ENCODE measurements at regions not wholly inside any gene's neighbourhood (a gene's known extent, or its start where the extent isn't known, plus 50 kb on each side); places are given as distances from the start of the nearest gene placed in this dataset.
"Not testable (repeated sequence)": the region's sequence is repeated elsewhere in the genome, so short reads cannot be mapped to it uniquely, and the experiment has no call there.

GRCh38 chr18:70643812-70644211 lies 355.0 kb downstream of the SOCS6 start:
- no peak for DNase-seq
- ATAC-seq = no peak
- intact Hi-C loops (cut with DNase I, micrococcal nuclease) = no loop called here

DNA sequence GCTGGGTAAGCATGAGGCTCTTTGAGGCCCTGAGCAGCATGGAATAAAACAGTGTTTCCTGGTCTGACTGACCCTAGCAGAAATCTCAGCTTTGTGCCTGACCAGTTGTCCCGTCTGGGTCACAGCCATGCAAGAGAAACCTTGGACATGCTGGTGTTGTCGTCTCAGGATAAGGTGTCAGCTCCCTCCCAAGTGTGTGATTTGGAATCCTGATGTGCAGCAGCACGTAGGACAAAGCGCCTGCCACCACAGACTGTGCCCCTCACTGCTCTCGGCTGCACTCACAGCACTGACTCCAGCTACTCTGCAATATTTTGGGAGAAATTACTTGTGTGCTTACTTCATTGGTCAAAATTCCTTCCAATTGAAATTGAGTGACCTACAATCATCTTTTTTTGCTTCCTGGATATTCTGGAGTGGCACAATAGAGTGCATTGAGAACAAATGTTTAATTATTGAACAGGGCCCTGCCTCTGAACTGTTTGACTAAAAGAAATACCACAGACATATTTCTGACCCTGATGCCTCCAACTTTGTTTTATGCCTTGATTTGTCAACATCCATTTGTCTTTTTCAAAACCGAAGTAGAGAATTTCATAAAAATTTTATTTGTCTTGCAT lies 352.4 kb downstream of the SOCS6 start:
- ATAC-seq (no peak), DNase-seq (no peak)
- intact Hi-C loops (cut with DNase I, micrococcal nuclease) = no loop called here

GRCh38 chr18:70640336-70640887 lies 351.6 kb downstream of the SOCS6 start:
- intact Hi-C loops (cut with DNase I, micrococcal nuclease) = no loop called here
- ATAC-seq (no peak), DNase-seq (no peak)

DNA sequence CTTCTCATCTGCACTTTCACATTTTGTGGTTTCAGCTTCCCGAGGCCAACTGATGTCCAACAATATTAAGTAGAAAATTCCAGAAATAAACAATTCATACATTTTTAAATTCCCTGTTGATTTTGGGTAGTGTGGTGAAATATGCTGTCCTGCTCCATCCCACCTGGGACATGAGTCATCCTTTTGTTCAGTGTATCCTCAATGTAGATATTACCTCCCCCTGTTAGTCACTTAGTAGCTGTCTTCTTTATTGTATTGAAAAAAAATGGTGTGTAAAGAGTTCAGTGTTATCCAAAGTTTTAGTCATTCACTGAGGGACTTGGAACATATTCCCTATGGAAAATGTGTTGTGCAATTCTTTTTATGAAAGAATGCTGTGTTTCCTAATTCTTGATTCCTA lies 348.1 kb downstream of the SOCS6 start:
- ATAC-seq (no peak), DNase-seq (no peak)
- intact Hi-C loops (cut with DNase I, micrococcal nuclease) = no loop called here

DNA sequence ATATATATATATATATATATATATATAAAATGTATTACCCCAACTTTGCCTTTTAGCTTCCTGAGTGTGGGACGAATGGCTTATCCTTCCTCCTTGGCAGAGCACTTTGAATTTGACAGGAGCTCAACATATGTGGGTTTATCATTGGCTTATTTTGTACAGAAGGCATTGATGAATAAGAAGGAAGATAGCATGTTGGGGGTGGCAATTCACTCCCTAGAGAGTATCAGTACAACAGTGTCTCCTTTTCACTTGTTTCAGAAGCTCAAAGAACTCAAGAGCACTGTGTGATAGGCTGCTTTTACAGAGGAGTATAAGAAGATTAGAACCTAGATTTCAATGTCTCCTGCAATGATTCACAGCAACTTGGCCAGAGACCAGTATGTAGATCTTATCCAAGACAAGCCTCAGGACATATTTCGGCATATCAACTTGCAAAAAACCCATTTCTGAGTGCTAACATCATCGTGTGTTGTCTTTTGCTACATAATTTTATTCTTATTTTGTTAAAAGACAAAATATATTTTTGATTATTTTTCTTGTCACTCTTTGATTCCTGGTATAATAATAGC lies 345.8 kb downstream of the SOCS6 start:
- intact Hi-C loops (cut with DNase I, micrococcal nuclease) = no loop called here
- DNase-seq (no peak), ATAC-seq (no peak)

DNA sequence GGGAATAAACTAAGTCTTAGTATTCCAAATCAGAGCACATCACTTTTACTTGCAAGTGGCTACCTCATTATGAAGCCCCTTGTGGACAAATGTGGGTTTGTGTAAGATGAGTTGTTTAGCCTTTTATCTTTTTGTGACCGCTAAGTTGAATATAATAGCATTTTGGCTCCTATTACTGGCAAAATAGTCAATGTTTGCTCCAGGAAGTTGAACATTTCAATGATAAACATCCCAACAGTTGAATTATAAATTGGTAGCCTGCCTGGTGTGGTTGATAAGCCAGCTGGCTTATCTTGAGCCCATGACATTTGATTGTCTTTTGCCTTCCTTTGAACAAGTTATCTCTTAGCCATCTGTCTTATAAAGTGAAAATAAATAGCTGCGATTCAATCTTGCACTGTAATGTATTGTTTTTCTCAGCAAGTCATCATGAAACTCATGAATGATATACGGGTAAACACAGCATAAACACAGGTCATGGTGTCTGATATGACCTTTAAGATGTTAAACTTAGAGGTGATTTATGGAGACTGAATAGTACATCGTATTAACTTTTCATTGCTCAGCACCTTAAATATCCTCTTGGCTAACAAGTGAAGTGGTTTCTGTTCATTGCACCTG lies 338.4 kb downstream of the SOCS6 start:
- intact Hi-C loops (cut with DNase I, micrococcal nuclease) = no loop called here
- ATAC-seq = no peak
- DNase-seq = no peak

- intact Hi-C loops (cut with DNase I, micrococcal nuclease) = no loop called here
- ATAC-seq = no peak
- DNase-seq = no peak
Observed at GRCh38 chr18:70622622-70623419, 334.0 kb downstream of the SOCS6 start.

DNA sequence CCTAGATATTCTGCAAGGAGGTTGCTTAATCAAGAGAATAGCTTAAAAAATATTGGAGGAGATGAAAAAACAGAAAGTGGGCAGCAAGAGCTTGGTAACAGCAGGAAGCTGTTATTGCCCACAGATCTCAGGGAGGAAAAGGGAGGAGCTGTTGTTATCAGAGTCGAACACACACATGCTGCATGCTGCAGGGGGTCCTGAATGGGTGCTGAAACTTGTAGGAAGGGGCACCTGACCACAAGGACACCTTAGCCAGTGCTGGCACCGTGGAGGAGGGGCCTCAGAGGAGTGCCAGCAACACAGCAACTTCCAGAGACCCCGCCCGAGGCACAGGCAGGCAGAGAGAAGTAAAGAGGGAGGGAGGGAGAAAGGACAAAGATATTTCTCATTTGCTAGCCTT lies 332.9 kb downstream of the SOCS6 start:
- intact Hi-C loops (cut with DNase I, micrococcal nuclease) = no loop called here
- DNase-seq = no peak
- ATAC-seq = no peak

- intact Hi-C loops (cut with DNase I, micrococcal nuclease) = no loop called here
- ATAC-seq = no peak
- no peak for DNase-seq
Observed at GRCh38 chr18:70620837-70621612, 332.2 kb downstream of the SOCS6 start.

- ATAC-seq = no peak
Observed at GRCh38 chr18:70617020-70617763, 328.3 kb downstream of the SOCS6 start.

DNA sequence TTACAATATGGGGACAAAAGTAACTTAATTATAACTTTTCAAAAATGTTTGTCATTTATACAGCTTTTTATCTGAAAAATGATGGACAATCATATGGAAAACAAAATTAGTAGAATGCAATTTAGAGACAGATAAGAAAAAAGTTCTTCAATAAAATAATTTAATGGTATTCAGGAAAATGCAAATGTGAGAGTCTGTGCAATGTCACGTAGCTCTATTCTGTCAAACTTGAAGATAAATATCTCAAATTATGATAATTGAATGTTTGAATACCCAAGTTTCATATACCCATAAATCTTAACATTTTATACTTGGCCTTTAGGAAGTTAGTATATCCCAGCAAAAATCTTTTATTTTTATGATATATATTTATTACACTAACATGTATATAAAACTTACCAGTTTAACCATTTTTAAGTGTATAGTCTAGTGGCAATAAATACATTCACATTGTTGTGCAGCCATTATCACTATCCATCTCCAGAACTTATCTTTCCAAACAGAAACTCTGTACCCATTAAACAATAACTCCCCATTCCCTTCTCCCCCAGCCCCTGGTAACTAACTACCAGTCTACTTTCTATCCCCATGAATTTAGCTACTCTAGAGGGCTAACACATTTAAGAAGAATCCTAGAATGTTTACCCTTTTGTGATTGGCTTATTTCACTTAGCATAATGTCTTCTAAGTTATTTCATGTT lies 311.5 kb downstream of the SOCS6 start:
- no peak for ATAC-seq
- intact Hi-C loops (cut with DNase I, micrococcal nuclease) = no loop called here
- DNase-seq = no peak

More at GRCh38 chr18:70617020-70617763, 328.3 kb downstream of the SOCS6 start:
- intact Hi-C loops (cut with DNase I, micrococcal nuclease) = no loop called here
- no peak for DNase-seq

- DNase-seq = no peak
- intact Hi-C loops (cut with DNase I, micrococcal nuclease) = no loop called here
Observed at GRCh38 chr18:70598406-70598805, 309.6 kb downstream of the SOCS6 start.

GRCh38 chr18:70582981-70583380 lies 294.1 kb downstream of the SOCS6 start:
- DNase-seq (no peak), ATAC-seq (no peak)
- intact Hi-C loops (cut with DNase I, micrococcal nuclease) = no loop called here

More at GRCh38 chr18:70598406-70598805, 309.6 kb downstream of the SOCS6 start:
- no peak for ATAC-seq

DNA sequence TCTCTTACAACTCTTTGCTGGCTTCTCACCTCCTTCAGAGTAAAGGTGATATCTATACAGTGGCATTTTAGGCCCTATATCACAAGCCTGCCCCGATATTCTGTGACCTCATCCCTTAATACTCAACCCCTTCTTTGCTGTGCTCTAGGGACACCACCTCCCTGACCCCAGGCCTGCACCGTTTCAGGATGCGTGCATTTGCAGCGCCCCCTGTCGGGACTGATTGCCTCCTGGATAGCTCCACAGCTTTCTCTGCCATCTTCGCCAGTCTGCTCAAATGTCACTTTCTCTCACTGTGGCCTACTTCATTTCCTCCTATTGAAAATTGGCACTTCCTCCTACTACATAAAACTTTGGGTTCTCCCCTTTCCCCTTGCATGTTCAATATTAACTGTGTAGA lies 289.6 kb downstream of the SOCS6 start:
- DNase-seq = peak in 1 of 2 donors; percentile 6
- no peak for ATAC-seq
- intact Hi-C loops (cut with DNase I, micrococcal nuclease) = no loop called here

DNA sequence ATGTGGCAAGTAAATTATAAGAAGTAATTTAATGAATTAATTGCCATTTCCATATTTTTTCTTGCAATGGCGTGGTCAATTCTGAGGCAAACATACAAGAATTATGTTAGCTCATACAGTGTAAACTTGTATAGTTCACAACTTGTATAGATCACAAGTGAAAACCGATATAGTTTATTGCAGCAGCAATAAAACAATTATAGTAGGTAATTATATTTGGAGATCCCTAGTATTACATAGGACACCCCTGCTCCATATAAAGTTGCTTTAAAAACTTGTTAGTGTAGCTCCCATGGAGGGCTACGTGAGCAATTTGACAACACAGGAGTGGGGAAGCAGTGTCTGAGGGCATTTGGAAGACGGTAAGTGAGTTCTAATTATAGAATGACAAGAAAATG lies 288.2 kb downstream of the SOCS6 start:
- no peak for DNase-seq
- intact Hi-C loops (cut with DNase I, micrococcal nuclease) = no loop called here
- peak; percentile 87 for ATAC-seq

DNA sequence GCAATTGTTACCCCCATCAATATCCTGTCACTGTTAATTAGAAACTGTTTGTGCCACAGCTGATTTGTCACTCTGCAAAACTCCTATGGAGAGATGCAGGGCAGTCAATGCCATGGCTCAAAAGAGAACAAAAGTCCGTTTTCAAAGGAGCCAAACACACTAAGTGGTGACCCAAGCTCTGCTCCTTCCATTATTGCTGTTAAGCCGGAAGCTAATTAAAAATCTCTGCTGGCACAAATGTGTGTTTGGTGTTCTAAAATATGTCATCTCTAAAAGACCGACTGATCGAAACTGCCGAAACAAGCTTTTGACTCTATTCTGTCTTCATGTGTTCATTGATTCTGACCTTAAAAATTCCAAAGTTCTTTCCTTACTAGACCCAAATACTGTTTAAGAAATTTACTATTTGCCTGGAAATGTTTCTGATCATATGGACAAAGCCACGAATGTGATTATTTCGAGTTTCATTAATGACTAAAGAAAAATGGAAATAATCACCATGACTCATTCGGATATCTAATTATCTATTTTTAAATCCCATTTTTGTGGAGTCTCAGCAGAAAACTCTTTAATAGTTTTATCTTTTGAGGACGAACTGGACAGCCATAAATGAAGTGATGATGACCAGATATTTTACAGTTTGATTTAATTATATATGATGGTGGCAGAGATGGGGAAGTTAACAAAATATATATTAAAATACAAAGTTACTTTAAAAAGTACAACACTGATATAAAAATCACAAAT lies 287.6 kb downstream of the SOCS6 start:
- intact Hi-C loops (cut with DNase I, micrococcal nuclease) = no loop called here
- DNase-seq = no peak
- no peak for ATAC-seq

GRCh38 chr18:70574951-70575350 lies 286.1 kb downstream of the SOCS6 start:
- intact Hi-C loops (cut with DNase I, micrococcal nuclease); ATAC-seq; DNase-seq: not testable (repeated sequence)
